IMR-90 (cell line): ENCODE measurements at regions not wholly inside any gene's neighbourhood (a gene's known extent, or its start where the extent isn't known, plus 50 kb on each side); places are given as distances from the start of the nearest gene placed in this dataset.
"Not testable (repeated sequence)": the region's sequence is repeated elsewhere in the genome, so short reads cannot be mapped to it uniquely, and the experiment has no call there.

Source experiments
- BHLHE40 ChIP-seq: fragments of 150-350 bp; IDR thresholded peaks from 2 replicates; pipeline ENCODE4 v1.6.1; 2016; ENCODE audit warnings: mild to moderate bottlenecking, low read depth, low read length
- CEBPB ChIP-seq: IDR thresholded peaks from 2 replicates; pipeline ENCODE4 v1.6.1; 2012; ENCODE audit warnings: low read depth, low read length, improper control_type of control experiment
- CHD1 ChIP-seq: IDR thresholded peaks from 2 replicates; pipeline ENCODE4 v1.6.1; 2012; ENCODE audit warnings: low read depth, low read length, improper control_type of control experiment
- FOS ChIP-seq: fragments of 150-350 bp; IDR thresholded peaks from 2 replicates; pipeline ENCODE4 v1.6.1; 2016; ENCODE audit warnings: low read depth, low read length
- MXI1 ChIP-seq: IDR thresholded peaks from 2 replicates; pipeline ENCODE4 v1.6.1; 2012; ENCODE audit warnings: low read depth, mild to moderate bottlenecking, low read length, moderate library complexity, borderline replicate concordance
- POLR2A ChIP-seq: IDR thresholded peaks from 2 replicates; pipeline ENCODE4 v1.6.1; 2012; ENCODE audit warnings: mild to moderate bottlenecking, low read depth, low read length
- RAD21 ChIP-seq: IDR thresholded peaks from 2 replicates; pipeline ENCODE4 v1.6.1; 2012; ENCODE audit warnings: low read length, improper control_type of control experiment
- TF ChIP-seq, protein P1 (sequence below): conservative IDR thresholded peaks from 2 replicates; pipeline ENCODE4 v1.5.1; 2012; ENCODE audit warnings: mild to moderate bottlenecking, low read depth, low read length, improper control_type of control experiment
- TF ChIP-seq, protein P2 (sequence below): fragments of 150-350 bp; IDR thresholded peaks from 2 replicates; pipeline ENCODE4 v1.6.1; 2017; ENCODE audit warnings: mild to moderate bottlenecking, antibody characterized with exemption, low read length, low read depth
- TF ChIP-seq, protein P3 (sequence below): fragments of 150-350 bp; IDR thresholded peaks from 2 replicates; pipeline ENCODE4 v1.6.1; 2016; ENCODE audit warnings: low read depth, mild to moderate bottlenecking, low read length, moderate library complexity, borderline replicate concordance

DNA sequence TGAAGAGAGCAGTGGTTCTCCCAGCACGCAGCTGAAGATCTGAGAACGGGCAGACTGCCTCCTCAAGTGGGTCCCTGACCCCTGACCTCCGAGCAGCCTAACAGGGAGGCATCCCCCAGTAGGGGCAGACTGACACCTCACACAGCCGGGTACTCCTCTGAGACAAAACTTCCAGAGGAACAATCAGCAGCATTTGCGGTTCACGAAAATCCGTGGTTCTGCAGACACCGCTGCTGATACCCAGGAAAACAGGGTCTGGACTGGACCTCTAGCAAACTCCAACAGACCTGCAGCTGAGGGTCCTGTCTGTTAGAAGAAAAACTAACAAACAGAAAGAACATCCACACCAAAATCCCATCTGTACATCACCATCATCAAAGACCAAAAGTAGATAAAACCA lies 68.4 kb upstream of the CCT8L2 start:
- TF ChIP-seq, protein P1, sequence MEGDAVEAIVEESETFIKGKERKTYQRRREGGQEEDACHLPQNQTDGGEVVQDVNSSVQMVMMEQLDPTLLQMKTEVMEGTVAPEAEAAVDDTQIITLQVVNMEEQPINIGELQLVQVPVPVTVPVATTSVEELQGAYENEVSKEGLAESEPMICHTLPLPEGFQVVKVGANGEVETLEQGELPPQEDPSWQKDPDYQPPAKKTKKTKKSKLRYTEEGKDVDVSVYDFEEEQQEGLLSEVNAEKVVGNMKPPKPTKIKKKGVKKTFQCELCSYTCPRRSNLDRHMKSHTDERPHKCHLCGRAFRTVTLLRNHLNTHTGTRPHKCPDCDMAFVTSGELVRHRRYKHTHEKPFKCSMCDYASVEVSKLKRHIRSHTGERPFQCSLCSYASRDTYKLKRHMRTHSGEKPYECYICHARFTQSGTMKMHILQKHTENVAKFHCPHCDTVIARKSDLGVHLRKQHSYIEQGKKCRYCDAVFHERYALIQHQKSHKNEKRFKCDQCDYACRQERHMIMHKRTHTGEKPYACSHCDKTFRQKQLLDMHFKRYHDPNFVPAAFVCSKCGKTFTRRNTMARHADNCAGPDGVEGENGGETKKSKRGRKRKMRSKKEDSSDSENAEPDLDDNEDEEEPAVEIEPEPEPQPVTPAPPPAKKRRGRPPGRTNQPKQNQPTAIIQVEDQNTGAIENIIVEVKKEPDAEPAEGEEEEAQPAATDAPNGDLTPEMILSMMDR, result not testable (repeated sequence)
- TF ChIP-seq, protein P2, sequence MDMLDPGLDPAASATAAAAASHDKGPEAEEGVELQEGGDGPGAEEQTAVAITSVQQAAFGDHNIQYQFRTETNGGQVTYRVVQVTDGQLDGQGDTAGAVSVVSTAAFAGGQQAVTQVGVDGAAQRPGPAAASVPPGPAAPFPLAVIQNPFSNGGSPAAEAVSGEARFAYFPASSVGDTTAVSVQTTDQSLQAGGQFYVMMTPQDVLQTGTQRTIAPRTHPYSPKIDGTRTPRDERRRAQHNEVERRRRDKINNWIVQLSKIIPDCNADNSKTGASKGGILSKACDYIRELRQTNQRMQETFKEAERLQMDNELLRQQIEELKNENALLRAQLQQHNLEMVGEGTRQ, result not testable (repeated sequence)
- TF ChIP-seq, protein P3, sequence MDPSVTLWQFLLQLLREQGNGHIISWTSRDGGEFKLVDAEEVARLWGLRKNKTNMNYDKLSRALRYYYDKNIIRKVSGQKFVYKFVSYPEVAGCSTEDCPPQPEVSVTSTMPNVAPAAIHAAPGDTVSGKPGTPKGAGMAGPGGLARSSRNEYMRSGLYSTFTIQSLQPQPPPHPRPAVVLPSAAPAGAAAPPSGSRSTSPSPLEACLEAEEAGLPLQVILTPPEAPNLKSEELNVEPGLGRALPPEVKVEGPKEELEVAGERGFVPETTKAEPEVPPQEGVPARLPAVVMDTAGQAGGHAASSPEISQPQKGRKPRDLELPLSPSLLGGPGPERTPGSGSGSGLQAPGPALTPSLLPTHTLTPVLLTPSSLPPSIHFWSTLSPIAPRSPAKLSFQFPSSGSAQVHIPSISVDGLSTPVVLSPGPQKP, result not testable (repeated sequence)
- not testable (repeated sequence) for TF ChIP-seq POLR2A, CEBPB, FOS, MXI1, CHD1, BHLHE40, RAD21
